HCT116 (cell line): ENCODE measurements at regions not wholly inside any gene's neighbourhood (a gene's known extent, or its start where the extent isn't known, plus 50 kb on each side); places are given as distances from the start of the nearest gene placed in this dataset.

ENCODE experiments used
- ATAC-seq: fragments of 200-7000 bp; cut with Tn5 transposase; 2 replicates; pipeline ENCODE4 v1.9.1; 2020; ENCODE audit warnings: mild to moderate bottlenecking, moderate library complexity
- BruUV-seq: library from RNA; stranded (reverse); fragments of 400-500 nt; replicated peaks from 2 replicates; lab custom pipeline; 2021; lab: Mats Ljungman, UMichigan
- CTCF ChIA-PET: fragments of 300-600 bp; sonication (Branson Sonifier 250); formaldehyde crosslinking; loops from one replicate; lab custom pipeline; 2021; ENCODE audit warnings: antibody characterized with exemption; lab: Charles Lee
- POLR2A ChIA-PET: fragments of 300-600, 350-600 bp; sonication (Branson Sonifier 250); formaldehyde crosslinking; loops from one replicate; lab custom pipeline; 2021; ENCODE audit warnings: antibody characterized with exemption; lab: Charles Lee
- RAD21 ChIA-PET, 2 experiments: fragments of 300-600 bp; sonication (Branson Sonifier 250); formaldehyde crosslinking; loops; one replicate each; lab custom pipeline; 2023; ENCODE audit warnings: low total read pairs in 2 of 2; ENCODE audit not compliant: uncharacterized antibody in 2 of 2, unreplicated experiment in 2 of 2, low non-redundant PET in 1 of 2; lab: Charles Lee
- DNase-seq: peaks from one replicate; pipeline ENCODE4 v3.0.0-alpha.2; 2010; ENCODE audit warnings: low read depth, low spot score
- H2AFZ ChIP-seq: fragments of 200-600 bp; shearing (Covaris generic), sonication (generic); 2 replicates; pipeline ENCODE4 v1.6.1; 2017; ENCODE audit warnings: low read depth, mixed run types, mixed read lengths, antibody characterized with exemption, low read length; ENCODE audit not compliant: poor library complexity, severe bottlenecking
- H3K27ac ChIP-seq: 2 replicates; pipeline ENCODE4 v1.5.1; 2012; ENCODE audit warnings: low read depth, low read length
- H3K27me3 ChIP-seq: fragments of 200-600 bp; sonication (generic); 2 replicates; pipeline ENCODE4 v1.6.1; 2016; ENCODE audit warnings: mixed run types, low read length, mixed read lengths; ENCODE audit not compliant: insufficient read depth
- H3K36me3 ChIP-seq, 2 experiments: fragments of 200-500 bp in 1 of 2; fragments of 200-600 bp in 1 of 2; sonication (Bioruptor generic) in 1 of 2; sonication (generic) in 1 of 2; 2 replicates each; pipeline versions ENCODE4 v1.5.1 to v1.6.1; 2014 to 2016; ENCODE audit warnings: low read length in 2 of 2, inconsistent platforms in 1 of 2, mixed read lengths in 1 of 2, mixed run types in 1 of 2; ENCODE audit not compliant: insufficient read depth in 2 of 2, control insufficient read depth in 1 of 2
- H3K4me1 ChIP-seq, 2 experiments: fragments of 200-600 bp in 1 of 2; sonication (generic) in 1 of 2; 2 replicates each; pipeline versions ENCODE4 v1.5.1 to v1.6.1; 2012 to 2017; ENCODE audit warnings: low read length in 2 of 2, inconsistent platforms in 1 of 2, mild to moderate bottlenecking in 1 of 2, mixed read lengths in 1 of 2, mixed run types in 1 of 2, moderate library complexity in 1 of 2; ENCODE audit not compliant: insufficient read depth in 2 of 2, control insufficient read depth in 1 of 2
- H3K4me2 ChIP-seq: fragments of 200-600 bp; sonication (generic); 2 replicates; pipeline ENCODE4 v1.6.1; 2017; ENCODE audit warnings: mixed run types, low read length, mixed read lengths
- H3K4me3 ChIP-seq, 2 experiments: fragments of 200-600 bp in 1 of 2; sonication (generic) in 1 of 2; replicated peaks in 1 of 2; 2 replicates each; pipeline ENCODE4 v1.5.1; 2011 to 2016; ENCODE audit warnings: low read length in 2 of 2, control low read depth in 1 of 2, low read depth in 1 of 2, mild to moderate bottlenecking in 1 of 2, mixed read lengths in 1 of 2, mixed run types in 1 of 2
- H3K79me2 ChIP-seq: fragments of 200-600 bp; sonication (generic); 2 replicates; pipeline ENCODE4 v1.6.1; 2017; ENCODE audit warnings: mild to moderate bottlenecking, mixed run types, low read length, moderate library complexity, mixed read lengths; ENCODE audit not compliant: insufficient read depth
- H3K9ac ChIP-seq: fragments of 200-600 bp; sonication (generic); 2 replicates; pipeline ENCODE4 v1.6.1; 2016; ENCODE audit warnings: low read length, mixed read lengths
- H3K9me2 ChIP-seq: fragments of 200-600 bp; sonication (generic), shearing (Covaris generic); 2 replicates; pipeline ENCODE4 v1.6.1; 2017; ENCODE audit warnings: mixed run types, mild to moderate bottlenecking, moderate library complexity; ENCODE audit not compliant: insufficient read depth
- H3K9me3 ChIP-seq, 2 experiments: fragments of 200-500 bp in 1 of 2; fragments of 200-600 bp in 1 of 2; sonication (Bioruptor generic) in 1 of 2; sonication (generic) in 1 of 2; 2 replicates each; pipeline ENCODE4 v1.6.1; 2014 to 2017; ENCODE audit warnings: low read length in 2 of 2, mixed read lengths in 2 of 2, inconsistent platforms in 1 of 2, low read depth in 1 of 2, mild to moderate bottlenecking in 1 of 2, mixed run types in 1 of 2, moderate library complexity in 1 of 2; ENCODE audit not compliant: control insufficient read depth in 1 of 2, insufficient read depth in 1 of 2
- H4K20me1 ChIP-seq: fragments of 200-600 bp; sonication (generic), shearing (Covaris generic); 2 replicates; pipeline ENCODE4 v1.6.1; 2017; ENCODE audit warnings: mixed run types, mild to moderate bottlenecking, moderate library complexity; ENCODE audit not compliant: insufficient read depth
- CBX3 ChIP-seq: IDR thresholded peaks from 2 replicates; pipeline ENCODE4 v1.6.1; 2012; ENCODE audit warnings: low read depth
- CEBPB ChIP-seq: IDR thresholded peaks from 2 replicates; pipeline ENCODE4 v1.6.1; 2012; ENCODE audit warnings: low read depth
- EZH2phosphoT487 ChIP-seq: fragments of 200-600 bp; IDR thresholded peaks from 2 replicates; pipeline ENCODE4 v1.6.1; 2018; ENCODE audit warnings: antibody characterized with exemption, borderline replicate concordance
- FOSL1 ChIP-seq: IDR thresholded peaks from 2 replicates; pipeline ENCODE4 v1.6.1; 2012; ENCODE audit warnings: low read depth
- JUND ChIP-seq: IDR thresholded peaks from 2 replicates; pipeline ENCODE4 v1.6.1; 2012
- POLR2AphosphoS5 ChIP-seq: IDR thresholded peaks from 2 replicates; pipeline ENCODE4 v1.6.1; 2011; ENCODE audit warnings: mild to moderate bottlenecking, low read depth, low read length, moderate library complexity
- RAD21 ChIP-seq: IDR thresholded peaks from 2 replicates; pipeline ENCODE4 v1.6.1; 2012; ENCODE audit warnings: low read depth, mild to moderate bottlenecking
- SP1 ChIP-seq: IDR thresholded peaks from 2 replicates; pipeline ENCODE4 v1.6.1; 2012; ENCODE audit warnings: low read depth
- SRF ChIP-seq: IDR thresholded peaks from 2 replicates; pipeline ENCODE4 v1.6.1; 2012; ENCODE audit warnings: low read depth
- YY1 ChIP-seq: IDR thresholded peaks from 2 replicates; pipeline ENCODE4 v1.6.1; 2011; ENCODE audit warnings: low read length, low read depth, moderate library complexity, mild to moderate bottlenecking; ENCODE audit not compliant: insufficient replicate concordance; ENCODE audit errors: extremely low read depth
- intact Hi-C: fragments of 100-400 bp; cut with micrococcal nuclease; formaldehyde crosslinking; loops from 2 replicates; pipeline ENCODE4 v1.10.0; 2022
- TF ChIP-seq, protein P1 (sequence below): IDR thresholded peaks from 2 replicates; pipeline ENCODE4 v1.6.1; 2012
- TF ChIP-seq, protein P2 (sequence below), 3 experiments: fragments of 200-600 bp in 1 of 3; sonication (generic) in 1 of 3; IDR thresholded peaks in 2 of 3; conservative IDR thresholded peaks in 1 of 3; 2 replicates each; pipeline ENCODE4 v1.5.1; 2012 to 2017; ENCODE audit warnings: low read depth in 2 of 3, low read length in 2 of 3, antibody characterized with exemption in 1 of 3, borderline replicate concordance in 1 of 3, control low read depth in 1 of 3, mild to moderate bottlenecking in 1 of 3, mixed read lengths in 1 of 3, mixed run types in 1 of 3, moderate library complexity in 1 of 3; ENCODE audit not compliant: insufficient read depth in 1 of 3
- TF ChIP-seq, protein P3 (sequence below): IDR thresholded peaks from 2 replicates; pipeline ENCODE4 v1.6.1; 2011; ENCODE audit warnings: mild to moderate bottlenecking, low read length, moderate library complexity; ENCODE audit not compliant: insufficient replicate concordance; ENCODE audit errors: extremely low read depth

DNA sequence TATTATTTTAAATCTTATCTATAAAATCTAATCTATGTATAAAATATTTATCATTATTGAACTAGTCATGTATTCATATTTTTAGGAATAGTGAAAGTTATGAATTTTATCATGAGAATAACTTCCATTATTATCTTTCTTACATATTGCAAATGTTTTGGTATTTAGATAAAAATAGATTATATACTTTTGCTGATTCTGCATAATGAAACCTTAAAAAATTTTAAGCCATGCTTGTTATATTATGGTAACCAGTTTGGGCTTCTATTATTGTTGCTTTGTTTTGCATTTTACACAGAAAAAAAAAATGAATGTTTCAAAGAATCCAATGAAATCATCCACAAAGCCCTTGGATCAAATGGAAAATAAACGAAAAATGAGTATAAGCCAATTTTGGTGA is 772.5 kb downstream of the NR2F1-AS1 start:
- Histone ChIP-seq H2AFZ (no peak overlapping the region), H3K36me3 (no peaks in the 10 kb centered on the region), H3K4me1 (no peaks in the 10 kb centered on the region), H3K27me3 (no peaks in the 10 kb centered on the region), H3K79me2 (no peaks in the 10 kb centered on the region), H4K20me1 (no peaks in the 10 kb centered on the region), H3K9me3 (no peaks in the 10 kb centered on the region), H3K27ac (no peak overlapping the region), H3K9me2 (no peaks in the 10 kb centered on the region)
- DNase-seq, result no peak
- CTCF ChIA-PET, result no interaction called here
- ATAC-seq, result no peak
- POLR2A ChIA-PET, result no interaction called here
- intact Hi-C loops, result no loop called here
- no peak for TF ChIP-seq EZH2phosphoT487
- TF ChIP-seq YY1, result no peak
- TF ChIP-seq JUND, result no peak
- TF ChIP-seq SP1, result no peak
- TF ChIP-seq CEBPB, result no peak
- TF ChIP-seq, protein P1, sequence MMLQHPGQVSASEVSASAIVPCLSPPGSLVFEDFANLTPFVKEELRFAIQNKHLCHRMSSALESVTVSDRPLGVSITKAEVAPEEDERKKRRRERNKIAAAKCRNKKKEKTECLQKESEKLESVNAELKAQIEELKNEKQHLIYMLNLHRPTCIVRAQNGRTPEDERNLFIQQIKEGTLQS, result no peak
- no peak for TF ChIP-seq POLR2AphosphoS5
- no peak for TF ChIP-seq CBX3
- TF ChIP-seq, protein P2, sequence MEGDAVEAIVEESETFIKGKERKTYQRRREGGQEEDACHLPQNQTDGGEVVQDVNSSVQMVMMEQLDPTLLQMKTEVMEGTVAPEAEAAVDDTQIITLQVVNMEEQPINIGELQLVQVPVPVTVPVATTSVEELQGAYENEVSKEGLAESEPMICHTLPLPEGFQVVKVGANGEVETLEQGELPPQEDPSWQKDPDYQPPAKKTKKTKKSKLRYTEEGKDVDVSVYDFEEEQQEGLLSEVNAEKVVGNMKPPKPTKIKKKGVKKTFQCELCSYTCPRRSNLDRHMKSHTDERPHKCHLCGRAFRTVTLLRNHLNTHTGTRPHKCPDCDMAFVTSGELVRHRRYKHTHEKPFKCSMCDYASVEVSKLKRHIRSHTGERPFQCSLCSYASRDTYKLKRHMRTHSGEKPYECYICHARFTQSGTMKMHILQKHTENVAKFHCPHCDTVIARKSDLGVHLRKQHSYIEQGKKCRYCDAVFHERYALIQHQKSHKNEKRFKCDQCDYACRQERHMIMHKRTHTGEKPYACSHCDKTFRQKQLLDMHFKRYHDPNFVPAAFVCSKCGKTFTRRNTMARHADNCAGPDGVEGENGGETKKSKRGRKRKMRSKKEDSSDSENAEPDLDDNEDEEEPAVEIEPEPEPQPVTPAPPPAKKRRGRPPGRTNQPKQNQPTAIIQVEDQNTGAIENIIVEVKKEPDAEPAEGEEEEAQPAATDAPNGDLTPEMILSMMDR (IDR thresholded peaks at IDR 0.05 in 2 of 3, conservative IDR thresholded peaks at IDR 0.05 in 1 of 3; ENCODE audit: borderline replicate concordance in 1 of 3, insufficient read depth in 1 of 3, low read depth in 2 of 3, low read length in 2 of 3), result no peak
- TF ChIP-seq, all 23 proteins: peak for 0
- RAD21 ChIA-PET, result no interaction called here
- H3K4me3 ChIP-seq, result no peak overlapping the region
- no TSS peak for BruUV-seq
- no peak overlapping the region for H3K4me2 ChIP-seq
- H3K9ac ChIP-seq, result no peak overlapping the region

DNA sequence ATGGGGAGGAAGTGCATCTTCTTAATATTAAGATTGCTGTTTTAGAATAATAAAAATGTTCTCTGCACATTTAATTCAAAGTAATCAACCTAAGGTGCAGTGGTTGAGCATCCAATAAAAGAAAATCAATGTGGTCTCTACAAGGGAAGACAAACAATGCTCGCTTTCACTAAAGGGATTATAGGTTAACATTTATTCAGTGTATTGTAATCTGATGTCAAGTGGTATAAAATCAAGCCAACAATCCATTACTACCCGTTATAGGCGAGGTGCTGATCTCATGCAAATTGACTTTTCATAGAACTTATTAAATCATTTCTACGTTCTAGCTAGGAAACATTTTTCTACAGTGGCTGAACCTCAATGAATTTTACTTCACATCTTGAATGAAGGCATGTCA is 773.9 kb downstream of the NR2F1-AS1 start:
- no peaks in the 10 kb centered on the region for H3K9me3 ChIP-seq
- no peaks in the 10 kb centered on the region for H3K4me1 ChIP-seq
- H3K4me2 ChIP-seq, result no peak overlapping the region
- H3K4me3 ChIP-seq, result no peak overlapping the region
- ChIA-PET POLR2A (no interaction called here), CTCF (no interaction called here), RAD21 (no interaction called here)
- no peaks in the 10 kb centered on the region for H3K27me3 ChIP-seq
- ATAC-seq, result no peak
- H3K9me2 ChIP-seq, result no peaks in the 10 kb centered on the region
- no TSS peak for BruUV-seq
- no peak overlapping the region for H3K27ac ChIP-seq
- DNase-seq, result no peak
- no peaks in the 10 kb centered on the region for H3K79me2 ChIP-seq
- no peak overlapping the region for H3K9ac ChIP-seq
- intact Hi-C loops, result no loop called here
- no peak overlapping the region for H2AFZ ChIP-seq
- H4K20me1 ChIP-seq, result no peaks in the 10 kb centered on the region
- no peaks in the 10 kb centered on the region for H3K36me3 ChIP-seq
- TF ChIP-seq RAD21 (no peak), FOSL1 (no peak), EZH2phosphoT487 (no peak), CEBPB (no peak), CBX3 (no peak), SRF (no peak), JUND (no peak)
- TF ChIP-seq, protein P3, sequence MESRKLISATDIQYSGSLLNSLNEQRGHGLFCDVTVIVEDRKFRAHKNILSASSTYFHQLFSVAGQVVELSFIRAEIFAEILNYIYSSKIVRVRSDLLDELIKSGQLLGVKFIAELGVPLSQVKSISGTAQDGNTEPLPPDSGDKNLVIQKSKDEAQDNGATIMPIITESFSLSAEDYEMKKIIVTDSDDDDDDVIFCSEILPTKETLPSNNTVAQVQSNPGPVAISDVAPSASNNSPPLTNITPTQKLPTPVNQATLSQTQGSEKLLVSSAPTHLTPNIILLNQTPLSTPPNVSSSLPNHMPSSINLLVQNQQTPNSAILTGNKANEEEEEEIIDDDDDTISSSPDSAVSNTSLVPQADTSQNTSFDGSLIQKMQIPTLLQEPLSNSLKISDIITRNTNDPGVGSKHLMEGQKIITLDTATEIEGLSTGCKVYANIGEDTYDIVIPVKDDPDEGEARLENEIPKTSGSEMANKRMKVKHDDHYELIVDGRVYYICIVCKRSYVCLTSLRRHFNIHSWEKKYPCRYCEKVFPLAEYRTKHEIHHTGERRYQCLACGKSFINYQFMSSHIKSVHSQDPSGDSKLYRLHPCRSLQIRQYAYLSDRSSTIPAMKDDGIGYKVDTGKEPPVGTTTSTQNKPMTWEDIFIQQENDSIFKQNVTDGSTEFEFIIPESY, result no peak
